Anterior cingulate cortex (tissue), 58 donors: ENCODE measurements at regions not wholly inside any gene's neighbourhood (a gene's known extent, or its start where the extent isn't known, plus 50 kb on each side); places are given as distances from the start of the nearest gene placed in this dataset.

Source experiments
- DNase-seq, 58 donors: peaks; one replicate each; lab custom pipeline; 2025; lab: John Stamatoyannopoulos, UW

- no peak for DNase-seq
Observed at GRCh38 chr3:29088579-29088978, 192.3 kb upstream of the RBMS3 start.

GRCh38 chr3:29090912-29091597, 189.8 kb upstream of the RBMS3 start:
- no peak for DNase-seq

GRCh38 chr3:29091599-29092189, 189.2 kb upstream of the RBMS3 start:
- no peak for DNase-seq

- no peak for DNase-seq
Observed at GRCh38 chr3:29092348-29092747, 188.5 kb upstream of the RBMS3 start.

GRCh38 chr3:29099296-29099695, 181.6 kb upstream of the RBMS3 start:
- DNase-seq: no peak

GRCh38 chr3:29099775-29100174, 181.1 kb upstream of the RBMS3 start:
- DNase-seq: no peak

GRCh38 chr3:29100292-29100691, 180.6 kb upstream of the RBMS3 start:
- DNase-seq: no peak

GRCh38 chr3:29128001-29128400, 152.9 kb upstream of the RBMS3 start:
- DNase-seq: no peak

GRCh38 chr3:29137601-29138000, 143.3 kb upstream of the RBMS3 start:
- no peak for DNase-seq

- no peak for DNase-seq
Observed at GRCh38 chr3:29138171-29138570, 142.7 kb upstream of the RBMS3 start.

GRCh38 chr3:29140666-29141065, 140.2 kb upstream of the RBMS3 start:
- DNase-seq: peak in 1 of 58 donors; percentile 5

- no peak for DNase-seq
Observed at GRCh38 chr3:29141197-29141917, 139.5 kb upstream of the RBMS3 start.

- DNase-seq: no peak
Observed at GRCh38 chr3:29141918-29142275, 139.0 kb upstream of the RBMS3 start.

- DNase-seq: no peak
Observed at GRCh38 chr3:29143151-29143550, 137.7 kb upstream of the RBMS3 start.

- no peak for DNase-seq
Observed at GRCh38 chr3:29144361-29144760, 136.5 kb upstream of the RBMS3 start.

- peak in 7 of 58 donors; percentile 1 to 12 (median 7) for DNase-seq
Observed at GRCh38 chr3:29144807-29145206, 136.1 kb upstream of the RBMS3 start.

- no peak for DNase-seq
Observed at GRCh38 chr3:29145360-29145759, 135.5 kb upstream of the RBMS3 start.

GRCh38 chr3:29152379-29152778, 128.5 kb upstream of the RBMS3 start:
- DNase-seq: no peak

GRCh38 chr3:29153811-29154210, 127.1 kb upstream of the RBMS3 start:
- DNase-seq: no peak

- DNase-seq: no peak
Observed at GRCh38 chr3:29156086-29156715, 124.7 kb upstream of the RBMS3 start.

GRCh38 chr3:29164825-29165224, 116.0 kb upstream of the RBMS3 start:
- DNase-seq: peak in 27 of 58 donors; percentile 2 to 68 (median 19)
